AML-193 (cell line): ENCODE measurements at regions not wholly inside any gene's neighbourhood (a gene's known extent, or its start where the extent isn't known, plus 50 kb on each side); places are given as distances from the start of the nearest gene placed in this dataset.

Experiments used
- DNase-seq, 2 experiments: peaks; one replicate each; lab custom pipeline; 2025; lab: John Stamatoyannopoulos, UW

- no peak for DNase-seq
Observed at GRCh38 chr15:96390986-96391385, 60.5 kb downstream of the NR2F2 start.

GRCh38 chr15:96392380-96393208 is 62.1 kb downstream of the NR2F2 start:
- DNase-seq: no peak

DNA sequence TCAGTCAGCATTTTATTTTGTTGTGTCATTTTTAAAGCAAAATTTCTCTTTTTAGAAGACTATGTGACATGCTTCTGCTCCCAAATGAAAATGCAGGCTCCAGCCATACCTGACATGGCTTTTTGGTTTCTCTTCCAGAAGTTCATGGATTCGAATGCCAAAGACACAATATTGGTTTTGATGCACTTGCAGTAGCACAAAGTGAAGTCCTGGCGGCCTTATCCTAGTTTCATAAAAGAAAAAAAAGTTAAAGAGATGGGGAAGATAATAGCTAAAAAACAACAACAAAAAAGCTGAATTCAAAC is 62.7 kb downstream of the NR2F2 start:
- DNase-seq: no peak

DNA sequence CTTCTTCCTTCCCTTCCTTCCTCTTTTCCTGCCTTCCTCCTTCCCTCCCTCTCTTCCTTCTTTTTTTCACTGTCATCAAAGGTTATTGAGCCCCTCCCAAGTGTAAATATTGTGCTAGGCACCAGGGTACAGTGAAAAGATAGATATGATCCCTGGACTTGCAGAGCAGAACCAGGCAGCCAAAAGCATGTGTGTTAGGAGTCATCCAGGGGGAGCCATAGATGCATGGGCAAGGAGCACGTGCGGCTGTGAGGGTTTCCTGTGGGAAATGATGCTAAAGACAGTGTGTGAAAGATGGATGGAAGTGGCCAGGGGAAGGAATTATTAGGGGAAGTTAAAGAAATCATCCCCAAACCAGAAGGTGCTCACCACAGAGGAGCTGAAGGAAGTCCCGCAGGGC is 65.2 kb downstream of the NR2F2 start:
- no peak for DNase-seq

GRCh38 chr15:96398776-96399175 is 68.3 kb downstream of the NR2F2 start:
- DNase-seq: no peak

DNA sequence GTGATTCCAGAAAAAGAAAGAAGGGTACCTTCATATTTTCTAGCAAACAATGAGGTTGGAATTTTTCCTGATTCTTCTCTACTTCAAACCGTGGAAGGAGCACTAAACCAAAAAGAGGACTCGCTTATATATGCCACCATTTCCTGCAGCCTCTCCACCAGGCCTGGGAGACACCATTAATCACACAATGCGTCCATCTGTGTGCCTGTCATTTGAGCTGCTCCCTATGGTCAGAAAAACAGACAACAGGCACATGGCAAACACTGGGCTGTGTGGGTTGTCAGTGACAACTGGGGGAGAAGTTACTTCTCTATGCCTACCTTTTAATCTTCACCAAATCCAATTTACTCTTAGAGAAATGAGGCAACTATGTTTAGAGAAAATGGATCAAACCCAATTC is 71.9 kb downstream of the NR2F2 start:
- DNase-seq: no peak

- no peak for DNase-seq
Observed at GRCh38 chr15:96403071-96403470, 72.6 kb downstream of the NR2F2 start.

DNA sequence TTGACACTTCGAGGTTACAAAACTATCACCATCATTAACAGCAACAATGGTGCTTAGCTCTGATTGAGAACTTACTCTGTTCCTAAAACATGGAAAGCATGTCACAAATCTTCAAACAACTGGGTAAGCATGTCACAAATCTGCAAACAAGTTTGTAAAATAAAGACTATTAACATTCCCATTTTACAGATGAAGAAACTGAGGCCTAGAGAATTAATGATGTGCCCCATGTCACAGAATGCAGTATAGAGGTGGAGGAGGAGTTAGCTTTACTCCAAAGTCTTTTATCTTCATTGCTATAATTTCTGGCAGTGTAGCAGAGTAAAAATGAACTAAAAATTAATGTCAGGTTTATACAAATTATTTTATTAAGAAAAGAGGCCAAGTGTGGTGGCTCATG is 73.4 kb downstream of the NR2F2 start:
- DNase-seq: no peak

- DNase-seq: no peak
Observed at GRCh38 chr15:96404560-96404959, 74.1 kb downstream of the NR2F2 start.

GRCh38 chr15:96406291-96406690 is 75.8 kb downstream of the NR2F2 start:
- no peak for DNase-seq

DNA sequence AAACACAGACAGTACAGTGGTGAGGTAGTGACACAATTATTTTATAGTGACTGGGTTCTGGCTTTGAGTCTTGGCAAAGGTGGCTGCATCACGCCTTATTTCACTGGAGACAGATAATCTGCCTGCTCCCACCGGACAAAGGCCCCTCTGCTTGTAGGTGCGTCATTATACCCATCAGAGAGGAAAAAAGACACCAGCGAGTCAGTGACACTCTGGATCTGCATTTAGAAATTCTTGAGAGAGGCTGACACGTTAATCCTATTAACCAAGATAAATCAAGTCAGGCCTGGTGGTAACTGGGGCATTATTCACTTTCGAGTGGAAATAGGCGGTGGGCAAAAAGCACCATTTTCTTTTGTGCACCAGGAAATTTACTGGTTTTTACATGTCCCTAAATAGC is 76.2 kb downstream of the NR2F2 start:
- no peak for DNase-seq

DNA sequence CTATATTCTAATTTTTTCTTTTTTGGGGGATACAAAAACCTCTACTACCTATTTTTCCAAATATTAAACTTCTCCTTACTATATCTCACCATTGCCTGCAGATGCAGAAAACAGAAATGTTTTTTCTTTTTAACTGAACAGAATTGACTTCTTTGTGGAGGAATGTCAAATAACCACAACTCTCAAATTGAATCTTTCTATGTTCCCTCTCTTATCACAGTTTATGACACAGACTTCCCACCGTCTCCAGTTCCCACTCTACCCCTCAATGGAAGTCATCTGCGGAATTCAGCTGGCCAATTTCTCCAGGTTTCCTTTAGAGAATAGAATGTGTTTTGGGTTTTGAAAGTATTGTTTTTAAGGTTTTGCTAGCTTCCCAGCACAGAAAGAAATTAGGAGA is 77.0 kb downstream of the NR2F2 start:
- no peak for DNase-seq

- DNase-seq: no peak
Observed at GRCh38 chr15:96408591-96409183, 78.2 kb downstream of the NR2F2 start.

DNA sequence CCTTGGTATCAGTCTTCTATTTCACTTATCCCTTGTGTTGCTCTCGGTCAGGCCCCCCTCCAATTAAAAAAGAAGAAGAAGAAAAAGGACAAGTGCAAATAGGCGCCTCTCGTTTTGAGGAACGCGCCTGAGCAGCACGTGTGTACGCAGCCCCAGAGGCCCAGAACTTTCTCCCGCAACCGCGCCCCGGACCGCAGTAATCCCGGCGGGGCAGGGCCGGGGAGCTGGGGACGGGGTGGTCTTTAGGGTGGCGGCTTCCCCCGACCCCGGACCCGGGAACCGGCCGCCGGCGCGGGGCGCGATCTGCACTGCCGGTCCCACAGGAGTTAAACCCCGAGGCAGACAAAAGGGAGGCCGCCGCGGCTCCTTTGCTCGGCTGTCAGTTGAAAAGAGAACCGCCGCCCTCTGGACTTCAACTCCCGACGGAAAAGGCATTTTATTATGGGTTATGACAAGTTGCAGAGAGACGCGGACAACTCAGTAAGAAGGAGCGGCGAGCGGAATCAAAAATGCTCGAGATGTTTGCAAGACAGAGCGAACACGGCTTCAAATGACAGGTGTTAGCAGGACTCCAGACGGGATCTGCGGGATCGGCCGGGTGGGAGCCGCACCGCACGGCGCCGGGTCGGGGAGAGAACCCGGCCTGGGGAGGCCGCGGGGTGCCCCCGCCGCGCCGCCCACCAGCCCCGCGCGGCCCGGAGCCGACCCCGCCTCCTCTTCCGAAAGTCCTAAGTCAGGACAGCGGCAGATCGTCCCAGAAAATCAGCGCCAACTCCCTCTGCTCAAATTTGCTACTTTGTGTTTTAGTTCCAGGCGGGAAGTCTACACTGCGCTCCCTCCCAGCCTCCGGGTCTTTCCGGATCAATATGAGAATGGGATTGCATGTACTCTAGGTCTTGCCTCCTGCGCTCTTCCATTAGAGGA is 79.0 kb downstream of the NR2F2 start:
- DNase-seq: no peak

- DNase-seq: no peak
Observed at GRCh38 chr15:96410175-96411055, 79.9 kb downstream of the NR2F2 start.

- no peak for DNase-seq
Observed at GRCh38 chr15:96411056-96412031, 80.8 kb downstream of the NR2F2 start.

DNA sequence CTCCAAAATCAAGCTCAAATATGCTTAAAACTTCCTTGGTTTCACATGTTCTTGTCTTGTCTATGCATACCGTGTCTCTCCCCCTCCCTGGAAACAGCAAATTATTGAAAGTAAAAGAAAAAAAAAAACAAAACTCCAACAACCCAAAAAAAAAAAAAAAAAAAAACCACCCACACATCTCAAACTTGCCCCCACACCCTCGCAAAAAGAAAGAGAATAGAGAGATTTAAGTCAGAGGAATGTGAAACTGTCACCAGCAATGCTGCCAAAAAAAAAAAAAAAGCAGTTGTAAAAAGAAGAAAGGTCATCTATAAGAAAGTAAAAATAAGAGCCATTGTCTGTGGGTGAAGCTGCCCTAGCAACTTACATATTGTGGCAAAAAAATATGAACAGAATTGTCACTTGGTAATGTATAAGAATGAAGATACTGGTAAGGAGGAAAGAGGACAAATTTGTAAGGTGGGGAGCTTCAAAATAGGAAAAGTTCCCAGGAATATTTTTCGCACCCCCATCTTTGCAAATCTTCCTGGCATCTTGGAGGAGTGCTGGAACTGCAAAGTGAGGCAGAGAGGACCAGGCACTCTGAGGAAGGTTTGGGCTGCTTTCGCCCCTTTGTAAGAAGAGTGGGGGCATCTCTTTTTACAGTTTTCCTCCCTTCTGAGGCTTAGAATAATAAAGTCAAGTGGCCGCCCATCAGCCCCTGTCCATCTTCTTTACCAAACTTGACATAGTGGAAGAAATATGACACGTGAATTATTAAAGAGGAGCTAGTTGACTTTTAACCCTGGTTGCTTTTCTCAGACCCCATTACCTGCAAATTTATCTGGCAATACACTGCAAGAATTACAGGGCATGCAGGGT is 81.8 kb downstream of the NR2F2 start:
- DNase-seq: no peak

DNA sequence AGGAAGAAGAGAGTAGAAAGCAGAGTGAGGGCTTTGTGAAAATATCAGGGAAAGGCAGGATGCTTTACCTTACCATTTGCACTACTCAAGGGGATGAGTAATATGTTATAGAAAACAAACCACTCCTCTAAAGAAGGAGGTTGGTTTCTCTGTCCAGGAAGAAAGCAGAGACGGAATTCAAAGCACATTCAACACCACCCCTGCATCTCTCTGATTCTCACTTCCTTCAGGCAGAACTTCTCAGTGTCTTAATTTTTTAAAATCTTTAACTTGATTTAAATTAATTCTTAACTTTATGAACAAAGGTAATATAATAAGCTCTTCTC is 82.4 kb downstream of the NR2F2 start:
- DNase-seq: no peak

DNA sequence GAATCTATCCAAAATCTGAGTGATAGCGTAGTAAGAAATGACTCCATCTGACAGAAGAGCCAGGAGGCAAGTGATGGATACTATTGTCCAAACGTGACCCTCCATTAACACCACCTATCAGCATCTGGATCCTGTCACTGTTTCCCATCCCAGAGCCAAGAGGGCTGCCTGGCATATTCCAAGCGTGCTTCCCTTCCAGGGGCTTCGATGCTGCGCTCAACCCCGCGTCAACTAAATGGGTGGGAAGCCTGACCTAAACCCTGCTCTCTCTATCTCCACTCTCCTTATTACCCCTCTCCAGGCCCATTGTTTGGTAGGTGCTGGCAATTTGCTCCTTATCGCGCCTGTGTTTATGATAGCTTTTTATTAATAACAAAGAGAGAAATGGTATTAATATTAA is 83.2 kb downstream of the NR2F2 start:
- DNase-seq: no peak

- DNase-seq: no peak
Observed at GRCh38 chr15:96414875-96415274, 84.4 kb downstream of the NR2F2 start.
